Fibroblast of the aortic adventitia (primary cell): ENCODE measurements at regions not wholly inside any gene's neighbourhood (a gene's known extent, or its start where the extent isn't known, plus 50 kb on each side); places are given as distances from the start of the nearest gene placed in this dataset.

Experiments used
- DNase-seq: peaks from one replicate; pipeline ENCODE4 v3.0.0-alpha.2; 2010; ENCODE audit warnings: low read depth
- H3K4me3 ChIP-seq: 2 replicates; pipeline ENCODE4 v1.5.1; 2011; ENCODE audit warnings: low read depth, mild to moderate bottlenecking, control low read depth, low read length, moderate library complexity
- CTCF ChIP-seq: IDR thresholded peaks from 2 replicates; pipeline ENCODE4 v1.5.1; 2011; ENCODE audit warnings: mild to moderate bottlenecking, low read length, control low read depth, inconsistent platforms; ENCODE audit not compliant: insufficient read depth

DNA sequence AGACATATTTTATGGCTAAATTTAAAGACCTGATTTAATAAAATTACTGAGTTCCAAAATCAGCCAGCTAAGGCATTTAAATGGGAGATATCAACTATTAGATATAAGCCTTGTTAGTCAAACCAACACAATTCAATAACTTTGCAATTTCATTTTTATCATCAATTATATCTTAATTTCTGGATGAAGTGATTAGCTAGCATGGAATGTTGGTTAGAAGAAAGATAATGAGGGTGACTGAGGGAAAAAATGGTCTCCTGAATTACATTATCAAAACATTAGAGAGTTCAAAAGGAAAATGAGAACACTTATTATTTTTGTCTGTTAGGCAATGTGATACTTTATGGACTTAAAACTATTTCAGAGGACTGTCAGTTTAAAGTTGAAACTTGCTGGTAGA lies 525.7 kb downstream of the CDH11 start:
- no peak overlapping the region for H3K4me3 ChIP-seq
- TF ChIP-seq CTCF: no peak
- DNase-seq: no peak

DNA sequence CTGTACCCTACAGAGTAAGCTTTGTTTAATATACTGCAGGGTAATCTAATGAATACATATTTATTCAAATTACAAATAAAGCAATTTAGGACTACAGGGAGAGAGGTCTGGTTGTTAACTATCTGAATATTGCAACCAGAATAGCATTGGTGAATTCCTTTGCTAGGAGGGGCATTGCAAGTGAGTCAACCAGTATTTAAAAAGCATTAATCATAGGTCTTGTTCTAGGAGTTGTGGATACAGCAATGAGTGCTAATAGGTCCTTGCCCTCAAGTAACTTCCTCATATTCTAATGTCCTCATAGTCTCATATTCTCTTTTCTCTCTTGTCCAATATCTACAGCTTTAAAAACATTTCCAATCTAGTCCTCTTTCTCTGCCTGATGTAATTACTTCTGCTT lies 531.4 kb downstream of the CDH11 start:
- H3K4me3 ChIP-seq: no peak overlapping the region
- peak; percentile 1 for DNase-seq
- TF ChIP-seq CTCF: no peak

- H3K4me3 ChIP-seq: no peak overlapping the region
- peak; percentile 4 for DNase-seq
- no peak for TF ChIP-seq CTCF
These were observed 532.0 kb downstream of the CDH11 start for GRCh38 chr16:64589836-64590235.

DNA sequence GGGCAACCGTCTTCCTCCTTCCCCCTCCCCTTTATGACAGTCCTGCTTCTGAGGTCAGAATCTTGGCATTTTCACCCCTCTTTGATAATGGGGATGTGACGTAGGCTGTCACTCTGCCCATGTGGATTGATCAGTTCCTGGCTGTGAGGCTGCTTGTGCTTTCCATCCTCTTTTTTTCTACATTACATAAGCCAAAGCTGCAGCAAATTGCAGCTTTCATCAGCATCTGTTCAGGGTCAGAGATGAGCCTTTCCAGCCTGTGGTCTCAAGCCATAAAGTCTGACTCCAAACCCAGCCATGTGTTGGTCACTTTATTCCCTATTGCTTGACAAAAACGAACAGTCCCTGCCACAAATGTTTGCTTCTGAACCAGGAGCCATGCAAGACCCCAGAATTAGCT lies 535.1 kb downstream of the CDH11 start:
- TF ChIP-seq CTCF: no peak
- no peak overlapping the region for H3K4me3 ChIP-seq
- no peak for DNase-seq

DNA sequence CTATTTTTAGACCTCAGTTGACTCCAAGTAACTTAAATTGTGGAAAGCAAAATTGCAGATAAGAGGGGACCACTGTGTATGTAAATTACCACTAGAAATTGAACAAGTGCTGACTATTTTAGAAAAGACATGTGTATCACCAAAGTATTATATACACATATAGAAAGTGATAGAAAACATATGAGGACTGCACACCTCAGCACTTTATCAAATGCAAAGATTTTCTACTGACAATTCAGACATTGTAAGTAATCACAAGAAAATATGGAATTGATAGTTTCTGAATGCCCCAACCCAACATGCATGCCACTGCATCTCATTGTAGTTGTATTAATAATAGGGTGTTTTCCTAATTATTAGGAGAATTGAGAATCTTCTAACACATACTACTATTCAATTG lies 536.5 kb downstream of the CDH11 start:
- no peak for TF ChIP-seq CTCF
- H3K4me3 ChIP-seq: no peak overlapping the region
- no peak for DNase-seq

DNA sequence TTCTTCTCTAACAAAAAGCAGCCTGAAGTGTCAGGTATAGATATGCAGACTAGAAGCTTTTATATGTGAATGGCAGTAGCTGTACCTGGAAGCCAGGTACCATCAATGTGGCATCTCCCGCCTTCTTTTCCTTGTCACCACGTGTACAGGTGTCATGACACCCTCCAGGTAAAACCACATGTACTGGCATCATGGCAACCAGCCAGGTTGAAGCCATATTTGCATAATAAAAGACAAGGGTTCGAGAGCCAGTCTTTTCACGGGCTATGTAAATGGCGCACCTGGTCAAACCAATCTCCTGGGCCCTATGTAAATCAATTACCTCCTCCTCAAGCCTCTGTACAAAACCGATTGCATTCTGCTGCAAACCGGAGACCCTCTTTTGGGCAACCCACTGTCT lies 541.3 kb downstream of the CDH11 start:
- DNase-seq: no peak
- no peak overlapping the region for H3K4me3 ChIP-seq
- TF ChIP-seq CTCF: no peak

DNA sequence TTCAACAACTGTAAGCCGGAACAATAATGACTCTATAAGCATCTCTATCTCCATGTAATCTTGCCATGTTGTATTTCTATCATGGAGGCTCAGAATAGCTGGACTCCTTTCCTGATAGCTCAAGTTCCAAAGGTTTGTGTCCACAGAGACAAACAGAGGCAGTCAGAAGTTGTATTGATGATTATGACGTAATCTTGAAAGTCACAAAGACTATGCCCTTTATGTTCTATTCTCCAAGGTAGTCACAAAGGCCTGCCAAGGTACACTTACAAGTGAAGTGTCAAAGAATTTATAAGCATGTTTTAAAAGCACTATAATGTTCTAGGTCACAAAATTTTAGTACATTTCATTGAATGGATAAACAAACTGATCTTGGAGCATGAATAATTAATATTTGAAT lies 542.2 kb downstream of the CDH11 start:
- no peak for DNase-seq
- no peak for TF ChIP-seq CTCF
- no peak overlapping the region for H3K4me3 ChIP-seq
